ENCODE measurements at regions not wholly inside any gene's neighbourhood (a gene's known extent, or its start where the extent isn't known, plus 50 kb on each side); places are given as distances from the start of the nearest gene placed in this dataset.

DNA sequence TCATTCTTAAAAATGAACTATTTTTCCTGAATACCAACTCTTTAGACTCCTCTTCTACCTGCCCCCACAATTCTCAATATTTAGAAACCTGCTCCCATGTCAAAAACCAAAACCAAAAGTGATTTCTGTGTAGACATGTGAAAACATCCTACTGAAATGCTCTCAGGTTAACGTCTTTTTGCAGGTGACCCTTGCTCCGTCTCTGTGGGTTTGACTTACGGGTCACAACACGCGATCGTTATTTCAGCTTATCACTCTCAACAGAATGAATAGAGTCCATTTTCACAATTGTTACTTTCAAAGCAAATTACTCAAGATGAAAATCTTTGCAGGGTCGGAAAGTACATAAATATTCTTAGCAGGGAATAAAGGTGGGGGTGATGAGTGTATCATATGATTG lies 456.3 kb upstream of the SGCD start:
- no peak for DNase-seq

GRCh38 chr5:155871623-155872022 lies 455.3 kb upstream of the SGCD start:
- DNase-seq: no peak

DNA sequence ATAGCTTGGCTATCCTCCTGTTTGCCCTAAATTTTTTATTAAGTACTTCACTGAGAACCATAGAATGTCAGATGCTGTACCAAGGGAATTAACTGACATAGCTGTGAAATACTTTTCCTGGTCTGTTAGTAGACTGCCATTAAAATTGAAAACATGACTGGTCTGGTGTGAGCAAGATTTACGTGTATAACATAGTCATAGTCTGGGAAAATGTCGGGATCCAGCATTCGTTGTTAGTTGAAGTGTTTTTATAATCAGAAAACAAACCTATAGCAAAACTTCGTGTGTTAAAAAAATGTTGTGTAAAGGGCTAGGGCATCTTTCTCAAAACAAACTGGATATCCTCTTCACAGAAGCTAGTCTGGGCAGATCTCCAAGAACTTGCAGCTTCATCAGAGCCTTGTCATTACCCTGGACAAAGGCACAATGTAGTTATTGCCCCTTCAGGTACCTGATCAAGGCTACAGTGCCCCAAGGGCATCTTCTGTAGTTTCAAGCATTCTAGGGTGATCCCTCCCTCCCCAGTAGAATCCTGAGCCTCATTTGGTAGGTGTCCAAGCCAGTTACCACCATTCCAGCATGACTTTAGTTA lies 454.2 kb upstream of the SGCD start:
- DNase-seq: no peak

- DNase-seq: no peak
Measured at GRCh38 chr5:155878991-155879575, 447.9 kb upstream of the SGCD start.

GRCh38 chr5:155884041-155884440 lies 442.9 kb upstream of the SGCD start:
- no peak for DNase-seq

- DNase-seq: no peak
Measured at GRCh38 chr5:155885199-155885598, 441.8 kb upstream of the SGCD start.

GRCh38 chr5:155886311-155887031 lies 440.5 kb upstream of the SGCD start:
- DNase-seq: no peak

GRCh38 chr5:155895484-155895883 lies 431.5 kb upstream of the SGCD start:
- DNase-seq: no peak

GRCh38 chr5:155897761-155898160 lies 429.2 kb upstream of the SGCD start:
- no peak for DNase-seq

DNA sequence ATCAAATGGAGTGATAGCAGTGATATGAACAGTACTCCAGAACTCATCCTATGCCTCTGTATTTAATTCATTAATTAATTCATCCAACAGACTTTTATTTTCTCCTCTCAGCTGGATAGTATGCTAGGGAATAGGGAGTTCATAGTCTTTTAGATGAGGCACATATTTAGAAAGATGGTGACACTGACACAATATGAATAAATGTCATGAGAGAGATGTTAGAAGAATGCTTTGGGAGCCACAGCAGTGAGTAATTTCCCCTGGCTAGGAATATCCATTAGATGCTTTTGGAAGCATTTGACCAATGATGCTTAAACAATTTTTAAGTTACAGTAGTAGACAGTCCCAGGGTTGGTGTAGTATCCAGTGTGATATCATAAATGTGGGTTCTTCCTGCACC lies 428.7 kb upstream of the SGCD start:
- DNase-seq: no peak

GRCh38 chr5:155903791-155904190 lies 423.2 kb upstream of the SGCD start:
- no peak for DNase-seq

- no peak for DNase-seq
Measured at GRCh38 chr5:155905364-155905763, 421.6 kb upstream of the SGCD start.

GRCh38 chr5:155906046-155906445 lies 420.9 kb upstream of the SGCD start:
- no peak for DNase-seq

GRCh38 chr5:155908543-155908942 lies 418.4 kb upstream of the SGCD start:
- no peak for DNase-seq

GRCh38 chr5:155912291-155912690 lies 414.7 kb upstream of the SGCD start:
- DNase-seq: no peak

DNA sequence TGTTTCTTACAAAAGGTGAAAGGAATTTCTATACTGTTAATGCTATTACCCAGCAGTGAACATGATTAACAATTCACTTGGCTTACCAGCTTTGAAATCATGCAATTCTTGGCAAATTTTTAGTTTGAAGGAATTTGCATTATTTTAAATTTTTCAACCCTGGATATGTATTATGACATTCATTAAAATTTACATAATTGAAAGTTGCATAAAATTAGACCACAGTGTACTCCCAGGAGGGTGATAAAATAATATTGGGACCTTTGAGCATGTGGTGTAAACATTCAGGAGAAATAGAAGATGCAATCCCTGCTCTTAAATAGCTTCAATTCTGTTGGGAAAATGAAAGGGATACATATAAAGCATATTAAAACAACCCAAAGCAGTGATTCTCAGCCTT lies 412.2 kb upstream of the SGCD start:
- DNase-seq: no peak

GRCh38 chr5:155915601-155916000 lies 411.4 kb upstream of the SGCD start:
- DNase-seq: no peak

DNA sequence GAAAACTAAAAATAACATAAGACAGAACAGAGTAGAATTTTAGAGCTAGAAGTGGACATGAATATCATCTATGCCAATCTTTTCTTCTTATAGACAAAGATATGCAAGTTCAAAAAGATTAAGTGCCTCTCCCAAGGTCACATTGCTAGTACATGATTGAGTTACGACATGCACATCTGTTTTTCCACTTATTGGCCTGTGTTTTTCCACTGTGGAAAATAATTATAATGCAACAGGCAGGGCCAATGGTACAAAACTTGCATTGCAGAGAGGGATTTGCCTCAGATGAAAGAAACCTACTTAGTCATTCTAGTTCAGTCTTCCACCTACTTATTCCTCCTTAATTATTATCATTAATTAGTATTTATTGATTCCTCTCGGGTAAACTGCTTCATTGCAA lies 407.8 kb upstream of the SGCD start:
- no peak for DNase-seq

DNA sequence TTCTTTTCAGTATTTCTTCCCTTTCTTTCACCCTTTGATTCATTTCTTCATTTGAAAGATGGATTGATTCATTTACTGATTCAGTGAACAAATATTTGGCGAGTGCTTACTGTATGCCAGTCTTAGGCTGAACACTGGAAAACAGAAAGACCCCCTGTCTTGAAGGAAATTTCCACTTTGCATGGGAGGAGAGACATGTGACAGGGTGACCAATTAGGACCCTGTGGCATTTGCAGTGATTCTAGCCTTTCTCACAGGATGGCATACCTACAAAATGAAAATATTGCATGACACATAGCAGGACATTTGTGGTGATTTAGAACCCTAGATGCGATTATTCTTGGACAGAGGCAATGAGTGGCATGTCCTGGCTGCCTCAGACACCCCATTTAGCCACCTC lies 407.2 kb upstream of the SGCD start:
- DNase-seq: no peak

- DNase-seq: no peak
Measured at GRCh38 chr5:155921621-155922020, 405.3 kb upstream of the SGCD start.

GRCh38 chr5:155923784-155924183 lies 403.2 kb upstream of the SGCD start:
- no peak for DNase-seq

DNA sequence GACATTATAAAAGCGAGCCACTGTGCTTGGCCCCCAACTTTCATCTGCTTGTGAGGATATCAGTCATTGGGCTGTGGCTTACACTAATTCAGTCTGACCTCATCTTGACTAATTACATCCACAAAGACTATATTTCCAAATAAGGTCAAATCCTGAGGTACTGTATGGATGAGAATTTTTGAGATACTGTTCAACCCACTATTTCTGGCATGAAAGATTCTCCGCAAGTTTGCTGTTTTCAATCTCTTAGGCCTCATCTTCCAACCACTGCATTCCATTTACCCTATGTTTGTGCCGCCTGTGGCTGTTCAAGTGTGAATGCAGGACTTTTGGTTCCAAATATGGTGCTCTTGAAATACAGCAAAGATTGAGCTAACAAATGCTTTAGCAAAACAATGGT lies 400.9 kb upstream of the SGCD start:
- no peak for DNase-seq

- DNase-seq: no peak
Measured at GRCh38 chr5:155926766-155927165, 400.2 kb upstream of the SGCD start.

DNA sequence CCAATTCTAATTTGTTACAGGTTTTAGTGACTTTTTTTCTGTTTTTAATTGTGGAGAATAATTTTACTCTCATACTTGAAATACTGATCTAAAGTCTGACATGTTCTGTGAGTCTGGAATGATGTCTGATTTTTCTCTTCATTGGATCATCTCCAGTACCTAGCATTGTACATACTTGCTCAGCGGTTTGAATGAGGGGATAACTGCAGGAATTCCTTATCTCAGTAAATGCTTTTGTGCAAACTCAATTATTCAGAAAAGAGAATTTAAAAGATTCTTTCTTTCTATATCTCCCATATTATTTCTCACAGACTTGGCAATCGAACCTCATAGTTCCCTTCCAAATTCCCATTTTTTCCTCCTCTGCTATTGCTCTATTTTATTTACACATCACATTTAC lies 397.9 kb upstream of the SGCD start:
- no peak for DNase-seq

DNA sequence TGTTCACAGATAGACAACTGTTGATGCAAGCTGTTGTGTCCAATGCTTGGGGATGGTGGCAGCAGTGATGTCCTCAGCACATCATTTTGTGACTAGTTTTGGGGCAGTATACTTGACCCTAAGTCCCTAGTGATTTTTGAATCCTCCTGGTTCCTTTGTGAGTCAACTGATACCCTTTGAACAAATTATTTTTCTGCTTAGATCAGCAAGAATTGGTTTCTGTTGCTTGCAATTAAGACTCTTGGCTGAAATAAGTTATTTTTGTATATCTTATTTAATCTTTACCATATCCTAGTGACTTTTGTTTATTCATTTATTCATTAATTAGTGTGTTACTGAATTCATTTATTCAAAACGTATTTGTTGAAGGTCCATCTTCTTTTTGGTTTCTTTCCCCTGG lies 392.0 kb upstream of the SGCD start:
- DNase-seq: no peak

Measured in activated gamma-delta T cell (primary cell).